ENCODE measurements at regions not wholly inside any gene's neighbourhood (a gene's known extent, or its start where the extent isn't known, plus 50 kb on each side); places are given as distances from the start of the nearest gene placed in this dataset.

DNA sequence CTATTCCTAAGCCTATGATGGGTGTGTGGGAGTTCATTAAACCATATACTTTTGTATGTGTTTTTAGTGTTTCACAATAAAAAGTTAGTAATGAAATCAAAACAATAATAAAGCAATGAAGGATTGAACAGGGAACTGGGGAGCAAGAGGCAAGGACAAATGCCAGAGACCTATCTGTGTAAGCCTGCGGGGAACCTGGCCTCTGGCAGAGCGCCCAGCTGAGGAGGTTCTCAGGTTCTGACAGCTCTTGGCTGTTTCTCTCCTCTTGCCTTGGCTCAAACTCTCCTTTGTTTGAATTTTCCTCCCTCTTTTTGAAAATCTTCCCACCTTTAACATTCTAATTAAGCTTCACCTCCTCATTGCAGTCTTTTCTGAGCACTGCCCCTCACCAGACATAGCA, 200.0 kb upstream of the NCKAP5 start (continued):
- no peak for TF ChIP-seq POU2F2 (IDR thresholded peaks at IDR 0.05; ENCODE audit: borderline replicate concordance, low read depth, low read length)
- TF ChIP-seq NFIC (IDR thresholded peaks at IDR 0.05; ENCODE audit: low read depth, low read length): no peak
- TF ChIP-seq IRF4 (IDR thresholded peaks at IDR 0.05; ENCODE audit: low read depth, low read length): no peak

DNA sequence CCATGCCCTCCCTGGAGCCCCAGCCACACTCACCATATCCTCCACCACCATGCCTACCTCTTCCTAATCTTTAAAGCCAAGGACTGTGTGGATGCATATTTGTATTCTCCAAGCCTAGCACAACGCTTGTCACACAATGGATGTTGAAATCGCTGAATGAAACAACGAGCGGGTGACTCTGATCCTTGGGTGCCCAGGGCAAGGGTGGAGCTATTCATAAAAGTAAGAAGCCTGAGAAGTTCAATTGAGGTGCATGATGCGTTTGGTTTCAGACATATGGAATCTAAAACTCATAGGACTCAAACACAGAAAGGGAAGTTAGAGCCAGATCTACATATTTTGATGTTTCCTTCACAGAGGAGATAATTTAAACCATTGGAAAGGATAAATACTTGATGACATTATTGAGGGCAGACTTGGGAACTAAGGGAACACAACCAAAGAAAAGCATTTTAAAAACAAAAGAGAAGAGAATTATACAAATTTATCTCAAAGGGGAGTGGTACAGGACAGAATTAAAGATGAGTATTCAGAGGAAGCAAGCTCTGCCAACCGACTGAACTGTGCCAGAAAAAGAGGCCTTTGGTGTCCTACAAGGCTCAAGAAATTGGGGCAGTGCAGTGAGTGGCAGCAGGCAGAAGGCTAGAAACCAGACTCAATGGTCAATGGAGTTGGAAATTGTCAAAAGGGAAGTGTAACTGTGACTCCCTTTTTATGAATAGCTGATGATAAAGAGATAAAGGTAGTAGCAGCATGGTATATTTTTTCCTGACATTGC, 200.6 kb upstream of the NCKAP5 start:
- no peaks in the 10 kb centered on the region for H3K36me3 ChIP-seq (ENCODE audit: control insufficient read depth in 2 of 2, insufficient read depth in 2 of 2, low read length in 1 of 2)
- no peaks in the 10 kb centered on the region for H4K20me1 ChIP-seq (ENCODE audit: control insufficient read depth, insufficient read depth)
- FAIRE-seq (no peak), ATAC-seq (no peak), DNase-seq (ENCODE audit: low read depth, low spot score) (no peak)
- TF ChIP-seq MTA3 (IDR thresholded peaks at IDR 0.05; ENCODE audit: borderline replicate concordance, low read length): no peak
- TF ChIP-seq, protein P1, sequence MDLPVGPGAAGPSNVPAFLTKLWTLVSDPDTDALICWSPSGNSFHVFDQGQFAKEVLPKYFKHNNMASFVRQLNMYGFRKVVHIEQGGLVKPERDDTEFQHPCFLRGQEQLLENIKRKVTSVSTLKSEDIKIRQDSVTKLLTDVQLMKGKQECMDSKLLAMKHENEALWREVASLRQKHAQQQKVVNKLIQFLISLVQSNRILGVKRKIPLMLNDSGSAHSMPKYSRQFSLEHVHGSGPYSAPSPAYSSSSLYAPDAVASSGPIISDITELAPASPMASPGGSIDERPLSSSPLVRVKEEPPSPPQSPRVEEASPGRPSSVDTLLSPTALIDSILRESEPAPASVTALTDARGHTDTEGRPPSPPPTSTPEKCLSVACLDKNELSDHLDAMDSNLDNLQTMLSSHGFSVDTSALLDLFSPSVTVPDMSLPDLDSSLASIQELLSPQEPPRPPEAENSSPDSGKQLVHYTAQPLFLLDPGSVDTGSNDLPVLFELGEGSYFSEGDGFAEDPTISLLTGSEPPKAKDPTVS (IDR thresholded peaks at IDR 0.05; ENCODE audit: low read depth, low read length): no peak
- TF ChIP-seq YY1 (IDR thresholded peaks at IDR 0.05; ENCODE audit: low read depth, low read length): no peak
- TF ChIP-seq, protein P2, sequence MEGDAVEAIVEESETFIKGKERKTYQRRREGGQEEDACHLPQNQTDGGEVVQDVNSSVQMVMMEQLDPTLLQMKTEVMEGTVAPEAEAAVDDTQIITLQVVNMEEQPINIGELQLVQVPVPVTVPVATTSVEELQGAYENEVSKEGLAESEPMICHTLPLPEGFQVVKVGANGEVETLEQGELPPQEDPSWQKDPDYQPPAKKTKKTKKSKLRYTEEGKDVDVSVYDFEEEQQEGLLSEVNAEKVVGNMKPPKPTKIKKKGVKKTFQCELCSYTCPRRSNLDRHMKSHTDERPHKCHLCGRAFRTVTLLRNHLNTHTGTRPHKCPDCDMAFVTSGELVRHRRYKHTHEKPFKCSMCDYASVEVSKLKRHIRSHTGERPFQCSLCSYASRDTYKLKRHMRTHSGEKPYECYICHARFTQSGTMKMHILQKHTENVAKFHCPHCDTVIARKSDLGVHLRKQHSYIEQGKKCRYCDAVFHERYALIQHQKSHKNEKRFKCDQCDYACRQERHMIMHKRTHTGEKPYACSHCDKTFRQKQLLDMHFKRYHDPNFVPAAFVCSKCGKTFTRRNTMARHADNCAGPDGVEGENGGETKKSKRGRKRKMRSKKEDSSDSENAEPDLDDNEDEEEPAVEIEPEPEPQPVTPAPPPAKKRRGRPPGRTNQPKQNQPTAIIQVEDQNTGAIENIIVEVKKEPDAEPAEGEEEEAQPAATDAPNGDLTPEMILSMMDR (IDR thresholded peaks at IDR 0.05 in 2 of 3, conservative IDR thresholded peaks at IDR 0.05 in 1 of 3; ENCODE audit: control insufficient read depth in 2 of 3, extremely low read depth in 1 of 3, insufficient read depth in 1 of 3, low read depth in 3 of 3, low read length in 3 of 3): no peak
- no peak for TF ChIP-seq YBX1 (IDR thresholded peaks at IDR 0.05)
- TF ChIP-seq GATAD2B (conservative IDR thresholded peaks at IDR 0.05; ENCODE audit: low read depth): no peak
- TF ChIP-seq, protein P3, sequence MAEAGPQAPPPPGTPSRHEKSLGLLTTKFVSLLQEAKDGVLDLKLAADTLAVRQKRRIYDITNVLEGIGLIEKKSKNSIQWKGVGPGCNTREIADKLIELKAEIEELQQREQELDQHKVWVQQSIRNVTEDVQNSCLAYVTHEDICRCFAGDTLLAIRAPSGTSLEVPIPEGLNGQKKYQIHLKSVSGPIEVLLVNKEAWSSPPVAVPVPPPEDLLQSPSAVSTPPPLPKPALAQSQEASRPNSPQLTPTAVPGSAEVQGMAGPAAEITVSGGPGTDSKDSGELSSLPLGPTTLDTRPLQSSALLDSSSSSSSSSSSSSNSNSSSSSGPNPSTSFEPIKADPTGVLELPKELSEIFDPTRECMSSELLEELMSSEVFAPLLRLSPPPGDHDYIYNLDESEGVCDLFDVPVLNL (IDR thresholded peaks at IDR 0.05; ENCODE audit: low read depth, low read length): no peak
- no peak for TF ChIP-seq JUND (IDR thresholded peaks at IDR 0.05; ENCODE audit: low read depth, low read length)
- TF ChIP-seq ZNF24 (IDR thresholded peaks at IDR 0.05): no peak
- TF ChIP-seq FOXM1 (IDR thresholded peaks at IDR 0.05; ENCODE audit: low read depth, low read length): no peak
- no peak for TF ChIP-seq IKZF2 (IDR thresholded peaks at IDR 0.05)
- TF ChIP-seq, protein P4, sequence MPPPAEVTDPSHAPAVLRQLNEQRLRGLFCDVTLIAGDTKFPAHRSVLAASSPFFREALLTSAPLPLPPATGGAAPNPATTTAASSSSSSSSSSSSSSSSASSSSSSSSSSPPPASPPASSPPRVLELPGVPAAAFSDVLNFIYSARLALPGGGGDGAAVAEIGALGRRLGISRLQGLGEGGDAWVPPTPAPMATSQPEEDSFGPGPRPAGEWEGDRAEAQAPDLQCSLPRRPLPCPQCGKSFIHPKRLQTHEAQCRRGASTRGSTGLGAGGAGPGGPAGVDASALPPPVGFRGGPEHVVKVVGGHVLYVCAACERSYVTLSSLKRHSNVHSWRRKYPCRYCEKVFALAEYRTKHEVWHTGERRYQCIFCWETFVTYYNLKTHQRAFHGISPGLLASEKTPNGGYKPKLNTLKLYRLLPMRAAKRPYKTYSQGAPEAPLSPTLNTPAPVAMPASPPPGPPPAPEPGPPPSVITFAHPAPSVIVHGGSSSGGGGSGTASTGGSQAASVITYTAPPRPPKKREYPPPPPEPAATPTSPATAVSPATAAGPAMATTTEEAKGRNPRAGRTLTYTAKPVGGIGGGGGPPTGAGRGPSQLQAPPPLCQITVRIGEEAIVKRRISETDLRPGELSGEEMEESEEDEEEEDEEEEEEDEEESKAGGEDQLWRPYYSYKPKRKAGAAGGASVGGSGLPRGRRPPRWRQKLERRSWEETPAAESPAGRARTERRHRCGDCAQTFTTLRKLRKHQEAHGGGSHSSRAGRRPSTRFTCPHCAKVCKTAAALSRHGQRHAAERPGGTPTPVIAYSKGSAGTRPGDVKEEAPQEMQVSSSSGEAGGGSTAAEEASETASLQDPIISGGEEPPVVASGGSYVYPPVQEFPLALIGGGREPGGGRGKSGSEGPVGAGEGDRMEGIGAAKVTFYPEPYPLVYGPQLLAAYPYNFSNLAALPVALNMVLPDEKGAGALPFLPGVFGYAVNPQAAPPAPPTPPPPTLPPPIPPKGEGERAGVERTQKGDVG (CRISPR knock-in tag; IDR thresholded peaks at IDR 0.05): no peak
- CTCF ChIA-PET: interaction anchor here (0.5 to 2.6 kb wide), 3 partner anchors 11 to 506 kb away, joined by 3 to 8 read pairs (median 3); no protein-coding TSS in a partner anchor
- no peak overlapping the region for H3K4me2 ChIP-seq (ENCODE audit: control insufficient read depth, insufficient read depth)
- intact Hi-C loops (cut with micrococcal nuclease; ENCODE audit: unreplicated experiment) (no loop called here), in situ Hi-C loops (cut with MboI) (no loop called here)
- H3K27me3 ChIP-seq (replicated peaks in 1 of 2; ENCODE audit: control insufficient read depth in 2 of 2, insufficient read depth in 2 of 2, low read length in 1 of 2): no peaks in the 10 kb centered on the region
- H3K4me1 ChIP-seq (ENCODE audit: control insufficient read depth, insufficient read depth, low read length): no peaks in the 10 kb centered on the region
- H3K4me3 ChIP-seq: no peak overlapping the region
- H3K9ac ChIP-seq (ENCODE audit: control insufficient read depth, insufficient read depth, low read length): no peak overlapping the region
- H3K79me2 ChIP-seq (ENCODE audit: control insufficient read depth, insufficient read depth, low read length): no peaks in the 10 kb centered on the region
- SMC1A ChIA-PET (ENCODE audit: uncharacterized antibody, unreplicated experiment): interaction anchor here (0.9 kb wide), 1 partner anchor 11 kb away, joined by 3 read pairs; no protein-coding TSS in a partner anchor
- 49% methylated on average over 6 of the region's 6 CpGs for WGBS (ENCODE audit: insufficient coverage, insufficient replicate concordance, low lambda C conversion rate, missing lambda C conversion rate)
- no TSS peak for BruUV-seq (replicated peaks)
- no peak overlapping the region for H3K27ac ChIP-seq (ENCODE audit: control insufficient read depth, insufficient read depth)
- no peak overlapping the region for H2AFZ ChIP-seq (ENCODE audit: control insufficient read depth, low read depth, low read length)
- no peaks in the 10 kb centered on the region for H3K9me3 ChIP-seq (replicated peaks; ENCODE audit: control insufficient read depth, insufficient read depth, low read length)
- POLR2A ChIA-PET: no interaction called here
- RAD21 ChIA-PET (ENCODE audit: unreplicated experiment): no interaction called here

All from GM12878 (cell line).